Epidermal melanocyte (primary cell): ENCODE measurements at regions not wholly inside any gene's neighbourhood (a gene's known extent, or its start where the extent isn't known, plus 50 kb on each side); places are given as distances from the start of the nearest gene placed in this dataset.

Source experiments
- DNase-seq: peaks from one replicate; pipeline ENCODE4 v3.0.0; 2011; ENCODE audit warnings: low spot score; ENCODE audit not compliant: insufficient read length

DNA sequence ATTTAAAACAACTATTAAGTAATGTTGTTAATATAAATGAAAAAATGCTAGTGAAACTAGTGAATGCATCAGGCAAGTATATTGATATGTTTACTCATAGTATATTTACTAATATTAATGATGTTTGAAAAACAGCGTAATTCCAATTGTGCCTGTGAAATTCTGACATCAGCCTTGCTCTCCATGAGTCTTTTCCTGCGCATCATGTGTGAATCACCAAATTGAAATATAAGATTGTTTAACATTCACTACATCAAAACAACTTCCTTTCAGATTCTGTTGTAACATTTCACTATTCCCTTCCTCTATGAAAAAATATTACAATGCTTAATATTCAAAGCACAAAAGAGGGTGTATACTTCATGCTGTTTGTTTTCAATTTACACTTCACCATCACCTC is 1995.9 kb upstream of the SEL1L start:
- no peak for DNase-seq

DNA sequence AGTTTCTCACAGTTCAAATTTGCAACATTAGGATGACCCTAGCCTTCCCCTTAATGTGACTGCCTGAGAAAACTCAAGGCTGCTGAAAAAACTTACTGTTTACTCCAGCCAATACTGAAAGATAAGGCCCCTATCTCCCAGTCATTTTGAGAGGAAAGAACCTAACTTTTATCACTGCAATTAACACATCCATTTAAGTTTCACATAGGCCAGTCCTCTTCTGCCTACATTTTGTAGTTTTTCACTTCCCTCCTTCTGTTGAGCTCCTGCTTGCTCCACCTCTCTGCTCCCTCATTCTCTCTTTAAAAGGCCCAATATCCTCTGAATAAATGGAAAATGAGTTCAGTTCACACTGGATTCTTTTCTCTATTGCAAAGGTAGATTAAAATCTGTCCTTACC is 1996.2 kb upstream of the FLRT2 start:
- no peak for DNase-seq

DNA sequence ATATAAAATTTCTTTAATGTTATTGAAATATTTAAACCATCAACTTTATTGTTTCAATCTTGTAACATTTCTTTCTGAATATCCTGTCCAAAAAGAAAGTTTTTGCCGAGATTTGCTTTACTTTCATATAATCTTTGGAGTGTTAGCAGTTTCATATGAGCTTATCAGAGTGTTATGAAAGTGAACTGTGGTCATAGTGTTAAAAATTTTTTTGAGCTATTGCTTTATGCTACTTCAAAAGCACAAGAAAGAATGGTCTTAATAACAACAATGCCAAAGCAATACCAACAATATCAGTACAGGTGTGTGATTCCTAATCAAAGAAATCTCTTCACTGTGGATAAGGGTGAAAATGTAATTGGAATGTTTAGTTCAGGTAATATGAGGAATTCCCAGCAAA is 1994.9 kb upstream of the FLRT2 start:
- no peak for DNase-seq

GRCh38 chr14:83535444-83535843 is 1994.5 kb upstream of the FLRT2 start:
- no peak for DNase-seq

DNA sequence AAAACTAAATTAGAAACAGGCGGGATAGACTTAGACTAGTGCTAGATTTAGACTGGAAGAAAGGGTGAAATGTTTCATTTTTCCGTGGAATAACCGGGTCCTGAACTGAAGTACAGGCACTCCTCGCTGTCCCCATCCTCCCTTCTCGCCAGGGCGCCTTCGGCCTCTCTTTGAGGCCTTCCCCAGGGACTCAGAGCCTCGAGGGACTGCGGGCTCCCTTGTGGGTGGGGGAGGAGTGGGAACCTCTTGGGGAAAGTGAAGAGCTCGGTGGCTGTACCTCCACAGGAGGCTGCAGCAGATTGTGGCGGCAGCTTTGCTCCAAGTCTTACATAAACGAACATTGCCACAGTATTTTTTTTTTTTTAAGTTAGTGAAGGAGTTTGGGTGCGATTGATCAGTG is 1988.8 kb upstream of the FLRT2 start:
- no peak for DNase-seq

GRCh38 chr14:83548061-83548839 is 1981.7 kb upstream of the FLRT2 start:
- no peak for DNase-seq

DNA sequence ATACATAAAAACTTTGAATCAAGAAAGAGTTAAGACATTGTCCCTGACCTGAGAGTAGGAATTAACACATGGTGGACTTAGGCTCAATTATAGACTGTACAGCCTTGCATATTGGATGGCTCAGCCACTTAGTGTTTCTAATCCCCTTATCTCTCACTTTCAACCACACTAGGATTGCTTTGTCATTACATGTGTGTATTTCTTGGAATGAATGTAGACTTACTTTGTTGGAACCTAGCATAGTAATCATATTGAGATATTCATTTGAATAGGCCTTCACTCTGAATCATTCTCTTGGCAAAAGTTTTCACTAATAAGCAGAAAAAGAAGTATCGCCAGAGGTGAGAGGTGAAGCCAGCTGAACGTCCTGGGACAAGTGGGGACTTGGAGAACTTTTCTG is 1973.9 kb upstream of the FLRT2 start:
- no peak for DNase-seq

GRCh38 chr14:83556746-83557453 is 1973.0 kb upstream of the FLRT2 start:
- DNase-seq: no peak

DNA sequence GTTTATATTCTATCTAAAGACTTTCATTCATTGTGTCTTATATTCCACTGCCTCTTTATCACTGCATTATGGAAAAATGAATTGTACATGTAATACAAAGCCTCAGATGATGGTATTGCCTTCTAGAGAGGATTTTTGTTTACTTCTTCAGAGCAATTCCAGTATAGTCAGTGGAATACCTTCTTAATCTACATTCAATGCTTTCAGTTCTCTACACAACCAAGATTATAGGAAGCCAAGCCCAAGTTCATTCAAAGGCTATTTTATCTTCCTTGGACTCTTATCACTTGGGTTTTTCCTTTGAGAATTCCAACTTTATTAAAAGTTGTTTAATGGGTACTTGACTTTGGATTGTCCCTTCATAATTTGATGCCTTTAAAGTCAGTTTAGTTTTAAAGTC is 1971.0 kb upstream of the FLRT2 start:
- DNase-seq: no peak

- no peak for DNase-seq
Observed at GRCh38 chr14:83559721-83560120, 1970.2 kb upstream of the FLRT2 start.

- DNase-seq: no peak
Observed at GRCh38 chr14:83561261-83561660, 1968.7 kb upstream of the FLRT2 start.

- DNase-seq: no peak
Observed at GRCh38 chr14:83566567-83566966, 1963.4 kb upstream of the FLRT2 start.

GRCh38 chr14:83568141-83568540 is 1961.8 kb upstream of the FLRT2 start:
- no peak for DNase-seq

DNA sequence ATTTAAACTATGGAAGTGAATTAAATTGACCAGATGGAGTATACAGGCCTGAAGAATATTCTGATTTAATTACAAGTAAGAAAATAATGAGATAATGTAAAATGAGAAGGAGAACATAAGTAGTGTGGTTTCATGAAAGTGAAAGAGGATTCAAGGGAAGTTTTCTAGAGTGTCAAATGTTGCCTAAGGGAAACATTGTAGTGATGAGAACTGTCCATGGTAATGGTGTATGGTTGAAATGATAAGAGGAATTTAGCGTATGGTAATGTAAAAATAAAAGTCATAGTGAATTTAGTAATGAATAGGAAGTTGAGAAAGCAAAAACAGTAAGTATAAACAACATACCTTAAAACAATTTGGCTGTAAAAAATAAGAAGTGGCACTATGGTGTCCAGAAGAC is 1954.6 kb upstream of the FLRT2 start:
- no peak for DNase-seq

- no peak for DNase-seq
Observed at GRCh38 chr14:83583201-83583600, 1946.7 kb upstream of the FLRT2 start.

DNA sequence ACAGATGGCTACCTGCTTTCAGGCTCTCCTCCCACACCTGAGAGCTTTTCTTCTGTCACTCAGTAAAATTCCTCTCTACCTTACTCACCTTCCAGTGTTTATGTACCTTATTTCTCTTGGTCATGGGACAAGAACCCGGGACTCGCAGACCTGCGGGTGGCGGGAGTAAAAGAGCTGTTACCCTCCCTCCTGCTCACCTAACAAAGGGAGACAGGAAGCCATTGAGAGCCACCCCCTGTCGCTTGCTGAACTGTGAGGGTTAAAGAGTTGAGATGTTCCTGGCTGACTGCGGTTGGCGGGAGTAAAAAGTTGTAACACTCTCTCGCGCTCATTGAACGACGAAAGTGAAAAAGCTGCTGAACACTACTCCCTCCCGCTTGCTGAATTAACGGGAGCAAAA is 1935.1 kb upstream of the FLRT2 start:
- no peak for DNase-seq

- no peak for DNase-seq
Observed at GRCh38 chr14:83607682-83608081, 1922.3 kb upstream of the FLRT2 start.

GRCh38 chr14:83611491-83611890 is 1918.5 kb upstream of the FLRT2 start:
- DNase-seq: no peak

DNA sequence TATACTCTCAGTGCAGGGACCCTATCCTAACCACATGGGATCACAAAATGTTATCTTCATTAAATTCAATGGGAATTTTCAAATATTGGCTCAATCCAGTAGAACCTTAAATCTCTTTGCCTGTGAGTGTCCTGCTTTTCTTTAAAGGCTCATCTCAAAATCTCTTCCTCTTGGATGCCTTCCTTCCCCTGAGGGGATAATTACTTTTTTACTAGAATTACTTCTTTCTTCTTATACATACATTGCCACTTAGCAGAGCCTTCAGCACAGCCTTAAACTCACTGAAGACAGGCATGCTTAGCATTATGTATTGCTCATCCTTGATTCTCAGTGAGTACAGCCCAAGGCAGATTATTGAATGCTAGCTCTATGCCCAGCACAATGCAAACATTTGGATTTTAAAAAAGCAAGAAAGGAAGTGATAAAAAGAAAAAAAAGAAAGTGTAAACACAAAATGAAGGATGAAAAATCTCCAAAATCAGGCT is 1918.0 kb upstream of the FLRT2 start:
- DNase-seq: no peak

DNA sequence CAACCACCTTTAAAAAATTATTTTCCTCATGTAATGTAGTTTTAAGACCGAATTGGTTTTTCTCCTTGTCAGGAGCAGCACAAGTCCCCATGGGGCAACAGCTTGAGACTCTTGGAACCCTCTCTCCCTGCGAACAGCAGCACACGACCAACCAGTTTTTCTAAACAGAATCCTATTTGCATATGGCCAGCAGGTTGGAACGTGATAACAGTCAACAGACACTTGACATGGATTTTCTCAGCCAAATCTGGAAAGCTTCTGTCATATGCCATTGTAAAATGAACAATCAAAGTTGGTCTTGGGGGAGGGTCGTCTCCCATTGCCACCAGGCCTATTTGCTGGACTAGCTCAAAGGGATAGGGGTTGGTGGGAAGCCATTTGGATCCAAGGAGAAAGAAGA is 1915.0 kb upstream of the FLRT2 start:
- DNase-seq: no peak

GRCh38 chr14:83624541-83624940 is 1905.4 kb upstream of the FLRT2 start:
- DNase-seq: no peak

DNA sequence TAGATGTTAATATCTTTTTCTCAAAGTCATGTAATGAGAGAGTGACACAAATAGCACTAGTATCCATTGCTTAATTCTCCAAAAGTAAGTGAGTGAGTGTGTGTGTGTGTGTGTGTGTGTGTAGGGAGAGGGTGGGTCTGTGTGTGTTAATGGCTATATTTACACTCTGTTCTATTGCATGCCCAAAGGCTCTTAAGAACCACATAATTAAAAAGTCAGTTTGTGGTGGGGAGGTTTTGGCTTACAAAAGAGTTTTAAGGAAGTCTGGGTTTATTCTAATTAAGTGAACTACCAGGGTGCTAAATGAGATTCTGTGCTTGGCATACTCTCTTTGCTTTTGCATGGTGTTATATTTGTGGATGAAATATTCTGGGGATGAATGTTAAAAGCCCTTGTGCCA is 1897.6 kb upstream of the FLRT2 start:
- no peak for DNase-seq
